ENCODE measurements at regions not wholly inside any gene's neighbourhood (a gene's known extent, or its start where the extent isn't known, plus 50 kb on each side); places are given as distances from the start of the nearest gene placed in this dataset.

DNA sequence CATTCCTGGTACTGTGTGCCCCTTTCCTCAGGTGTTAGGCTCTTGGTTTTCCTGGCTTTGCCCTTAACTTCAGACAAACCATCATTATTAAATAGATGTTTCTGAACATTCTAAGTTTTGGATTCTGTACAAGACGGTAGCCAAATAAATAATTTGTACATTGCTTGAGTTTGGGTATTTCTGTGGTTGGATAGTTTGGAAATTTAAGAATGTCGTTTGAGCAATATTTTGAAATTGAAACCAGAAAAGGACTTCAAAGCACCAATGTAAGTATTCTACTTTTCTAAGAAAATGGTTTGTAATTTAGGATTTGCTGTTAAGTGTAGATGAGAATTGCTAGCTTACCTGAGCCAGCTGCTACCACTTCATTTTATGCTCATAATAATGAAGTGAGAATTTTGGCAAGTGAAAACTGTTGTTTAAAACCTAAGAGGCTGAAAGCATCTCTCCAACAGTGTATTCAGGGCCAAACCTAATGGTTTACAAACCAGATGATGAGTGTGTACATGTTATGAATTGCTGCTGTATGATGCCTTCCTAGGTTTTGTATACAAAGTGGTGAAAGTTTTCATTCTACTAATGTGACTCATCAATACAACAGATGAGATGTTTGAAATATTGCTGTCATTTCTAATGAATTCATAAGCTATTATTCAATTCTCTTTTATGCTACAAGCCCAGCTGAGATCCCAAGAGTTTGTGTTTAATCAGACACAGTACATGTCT is 181.5 kb upstream of the PRKD1 start:
- H3K4me1 Mint-ChIP-seq (ENCODE audit: unreplicated experiment): no peaks in the 10 kb centered on the region
- no peaks in the 10 kb centered on the region for H3K9me3 Mint-ChIP-seq (ENCODE audit: unreplicated experiment)
- no peak overlapping the region for H3K27ac Mint-ChIP-seq (ENCODE audit: unreplicated experiment)
- H3K4me3 Mint-ChIP-seq (ENCODE audit: unreplicated experiment): no peak overlapping the region
- no peak for DNase-seq (ENCODE audit: low spot score)
- TF ChIP-seq CTCF (IDR thresholded peaks at IDR 0.05; ENCODE audit: unreplicated experiment): no peak
- H3K36me3 Mint-ChIP-seq (ENCODE audit: low read depth, unreplicated experiment): no peaks in the 10 kb centered on the region
- H3K27me3 Mint-ChIP-seq (ENCODE audit: unreplicated experiment): no peaks in the 10 kb centered on the region

DNA sequence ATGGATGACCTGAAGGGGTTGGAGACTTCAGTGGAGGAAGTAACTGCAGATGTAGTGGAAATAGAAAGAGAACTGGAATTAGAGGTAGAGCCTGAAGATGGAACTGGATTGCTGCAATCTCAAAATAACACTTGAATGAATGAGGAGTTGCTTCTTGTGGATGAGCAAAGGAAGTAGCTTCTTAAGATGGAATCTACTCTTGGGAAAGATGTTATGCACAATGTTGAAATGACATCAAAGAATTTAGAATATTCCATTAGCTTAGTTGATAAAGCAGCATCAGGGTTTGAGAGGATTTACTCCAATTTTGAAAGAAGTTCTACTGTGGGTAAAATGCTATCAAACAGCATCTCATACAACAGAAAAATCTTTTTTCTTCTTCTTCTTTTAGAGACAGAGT is 186.4 kb upstream of the PRKD1 start:
- DNase-seq (ENCODE audit: low spot score): no peak
- Mint-ChIP-seq H3K27ac (ENCODE audit: unreplicated experiment) (no peak overlapping the region), H3K27me3 (ENCODE audit: unreplicated experiment) (no peaks in the 10 kb centered on the region), H3K36me3 (ENCODE audit: low read depth, unreplicated experiment) (no peaks in the 10 kb centered on the region), H3K4me3 (ENCODE audit: unreplicated experiment) (no peak overlapping the region), H3K4me1 (ENCODE audit: unreplicated experiment) (no peaks in the 10 kb centered on the region), H3K9me3 (ENCODE audit: unreplicated experiment) (no peaks in the 10 kb centered on the region)
- no peak for TF ChIP-seq CTCF (IDR thresholded peaks at IDR 0.05; ENCODE audit: unreplicated experiment)

GRCh38 chr14:30115756-30116155 is 188.1 kb upstream of the PRKD1 start:
- no peak for DNase-seq (ENCODE audit: low spot score)
- no peaks in the 10 kb centered on the region for H3K4me1 Mint-ChIP-seq (ENCODE audit: unreplicated experiment)
- no peak overlapping the region for H3K27ac Mint-ChIP-seq (ENCODE audit: unreplicated experiment)
- no peak overlapping the region for H3K4me3 Mint-ChIP-seq (ENCODE audit: unreplicated experiment)
- H3K27me3 Mint-ChIP-seq (ENCODE audit: unreplicated experiment): no peaks in the 10 kb centered on the region
- no peak for TF ChIP-seq CTCF (IDR thresholded peaks at IDR 0.05; ENCODE audit: unreplicated experiment)
- no peaks in the 10 kb centered on the region for H3K9me3 Mint-ChIP-seq (ENCODE audit: unreplicated experiment)
- no peaks in the 10 kb centered on the region for H3K36me3 Mint-ChIP-seq (ENCODE audit: low read depth, unreplicated experiment)

DNA sequence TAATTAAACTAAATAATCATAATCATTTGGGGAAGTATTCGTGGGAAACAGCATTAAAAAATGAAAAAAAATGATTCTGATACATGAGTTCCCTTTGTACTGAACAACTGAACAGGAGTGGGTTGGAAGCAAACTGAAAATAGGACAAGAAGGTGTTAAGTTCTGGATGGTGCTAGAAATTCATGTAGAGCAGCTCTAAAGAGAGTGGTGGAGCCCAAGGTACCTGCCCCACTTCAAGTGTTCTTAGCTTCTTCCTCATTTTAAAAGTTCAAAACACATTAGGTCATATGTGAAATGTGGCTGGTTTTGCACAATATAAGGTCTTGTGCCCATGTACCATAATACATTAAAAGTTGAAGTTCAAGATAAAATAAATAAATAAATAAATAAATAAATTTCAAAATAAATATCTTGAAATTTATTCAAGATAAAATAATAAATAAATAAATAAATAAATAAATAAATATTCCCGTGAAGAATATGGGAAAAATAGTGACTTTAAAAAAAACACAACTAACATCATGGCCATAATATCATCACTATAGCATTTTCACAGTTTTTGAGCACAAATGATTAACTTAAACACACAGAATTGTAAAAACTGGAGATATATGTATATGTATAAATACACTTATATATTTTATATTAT is 191.5 kb upstream of the PRKD1 start:
- DNase-seq (ENCODE audit: low spot score): no peak
- no peak for TF ChIP-seq CTCF (IDR thresholded peaks at IDR 0.05; ENCODE audit: unreplicated experiment)
- H3K36me3 Mint-ChIP-seq (ENCODE audit: low read depth, unreplicated experiment): no peaks in the 10 kb centered on the region
- no peaks in the 10 kb centered on the region for H3K27me3 Mint-ChIP-seq (ENCODE audit: unreplicated experiment)
- no peaks in the 10 kb centered on the region for H3K9me3 Mint-ChIP-seq (ENCODE audit: unreplicated experiment)
- no peaks in the 10 kb centered on the region for H3K4me1 Mint-ChIP-seq (ENCODE audit: unreplicated experiment)
- H3K27ac Mint-ChIP-seq (ENCODE audit: unreplicated experiment): no peak overlapping the region
- no peak overlapping the region for H3K4me3 Mint-ChIP-seq (ENCODE audit: unreplicated experiment)

DNA sequence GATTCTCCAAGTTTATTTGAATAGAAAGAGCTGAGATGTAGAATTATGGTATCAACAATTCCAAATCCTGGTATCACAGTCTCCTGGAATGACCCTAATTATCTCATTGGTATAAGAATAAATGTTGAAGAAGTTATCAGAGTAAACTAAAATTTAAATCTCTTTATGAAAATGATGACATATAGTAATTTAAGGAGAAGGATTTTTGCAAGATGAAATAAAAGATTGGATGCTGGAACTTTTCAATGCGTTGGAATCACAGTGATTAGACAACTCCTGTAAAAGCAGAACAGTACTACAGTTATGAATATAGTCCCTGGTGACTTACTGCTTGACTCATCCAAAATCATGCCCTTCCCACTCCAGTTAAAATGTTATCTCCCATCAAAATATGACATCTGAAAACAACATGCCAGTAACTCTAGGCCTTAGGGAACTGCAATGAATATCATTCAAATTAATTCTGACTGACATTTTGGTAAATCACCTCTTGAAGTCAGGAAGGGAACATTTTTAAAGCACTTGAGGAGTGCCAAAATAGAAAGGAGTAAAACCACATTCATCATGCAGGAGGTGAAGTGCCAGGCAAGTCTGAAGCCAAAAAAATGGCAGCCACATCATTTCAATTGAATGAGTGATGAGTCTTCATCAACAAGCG is 197.8 kb upstream of the PRKD1 start:
- Mint-ChIP-seq H3K9me3 (ENCODE audit: unreplicated experiment) (no peaks in the 10 kb centered on the region), H3K36me3 (ENCODE audit: low read depth, unreplicated experiment) (no peaks in the 10 kb centered on the region), H3K4me1 (ENCODE audit: unreplicated experiment) (no peaks in the 10 kb centered on the region), H3K4me3 (ENCODE audit: unreplicated experiment) (no peak overlapping the region), H3K27me3 (ENCODE audit: unreplicated experiment) (no peaks in the 10 kb centered on the region), H3K27ac (ENCODE audit: unreplicated experiment) (no peak overlapping the region)
- TF ChIP-seq CTCF (IDR thresholded peaks at IDR 0.05; ENCODE audit: unreplicated experiment): no peak
- DNase-seq (ENCODE audit: low spot score): no peak
